Kidney epithelial cell (primary cell): ENCODE measurements at regions not wholly inside any gene's neighbourhood (a gene's known extent, or its start where the extent isn't known, plus 50 kb on each side); places are given as distances from the start of the nearest gene placed in this dataset.

Experiments used
- DNase-seq: peaks from one replicate; pipeline ENCODE4 v3.0.0-alpha.2; 2010; ENCODE audit warnings: low read depth
- H3K27me3 ChIP-seq: 2 replicates; pipeline ENCODE4 v1.6.0; 2011; ENCODE audit warnings: low read length; ENCODE audit not compliant: control insufficient read depth, insufficient read depth
- H3K36me3 ChIP-seq: 2 replicates; pipeline ENCODE4 v1.5.1; 2011; ENCODE audit warnings: low read length; ENCODE audit not compliant: control insufficient read depth, insufficient read depth
- H3K4me3 ChIP-seq: 2 replicates; pipeline ENCODE4 v1.5.1; 2011; ENCODE audit warnings: low read depth, mild to moderate bottlenecking, control low read depth, low read length
- TF ChIP-seq, protein P1 (sequence below): IDR thresholded peaks from 2 replicates; pipeline ENCODE4 v1.5.1; 2011; ENCODE audit warnings: mild to moderate bottlenecking, moderate library complexity, low read length, control low read depth, inconsistent platforms; ENCODE audit not compliant: insufficient read depth, poor library complexity, severe bottlenecking

DNA sequence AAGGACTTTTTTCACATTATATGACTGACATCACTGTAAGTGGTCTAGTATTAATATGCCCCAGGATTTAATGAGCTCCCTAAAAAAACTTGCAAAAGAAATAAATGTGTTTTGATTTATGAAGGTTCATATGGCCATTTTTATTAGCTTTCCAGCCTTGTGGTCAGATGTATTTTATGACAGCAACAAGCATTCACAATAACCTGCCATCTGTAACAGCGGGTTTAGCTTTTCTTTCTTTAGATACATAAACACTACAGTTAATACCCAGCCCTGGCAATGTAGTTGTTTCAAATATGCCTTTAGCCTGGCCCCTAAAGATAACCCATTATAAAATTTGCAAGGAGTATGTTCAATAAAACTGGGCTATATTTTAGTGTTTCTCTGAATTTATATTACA is 1063.8 kb downstream of the SOCS6 start:
- H3K4me3 ChIP-seq: no peak overlapping the region
- H3K27me3 ChIP-seq: no peaks in the 10 kb centered on the region
- TF ChIP-seq, protein P1, sequence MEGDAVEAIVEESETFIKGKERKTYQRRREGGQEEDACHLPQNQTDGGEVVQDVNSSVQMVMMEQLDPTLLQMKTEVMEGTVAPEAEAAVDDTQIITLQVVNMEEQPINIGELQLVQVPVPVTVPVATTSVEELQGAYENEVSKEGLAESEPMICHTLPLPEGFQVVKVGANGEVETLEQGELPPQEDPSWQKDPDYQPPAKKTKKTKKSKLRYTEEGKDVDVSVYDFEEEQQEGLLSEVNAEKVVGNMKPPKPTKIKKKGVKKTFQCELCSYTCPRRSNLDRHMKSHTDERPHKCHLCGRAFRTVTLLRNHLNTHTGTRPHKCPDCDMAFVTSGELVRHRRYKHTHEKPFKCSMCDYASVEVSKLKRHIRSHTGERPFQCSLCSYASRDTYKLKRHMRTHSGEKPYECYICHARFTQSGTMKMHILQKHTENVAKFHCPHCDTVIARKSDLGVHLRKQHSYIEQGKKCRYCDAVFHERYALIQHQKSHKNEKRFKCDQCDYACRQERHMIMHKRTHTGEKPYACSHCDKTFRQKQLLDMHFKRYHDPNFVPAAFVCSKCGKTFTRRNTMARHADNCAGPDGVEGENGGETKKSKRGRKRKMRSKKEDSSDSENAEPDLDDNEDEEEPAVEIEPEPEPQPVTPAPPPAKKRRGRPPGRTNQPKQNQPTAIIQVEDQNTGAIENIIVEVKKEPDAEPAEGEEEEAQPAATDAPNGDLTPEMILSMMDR: no peak
- no peak for DNase-seq
- H3K36me3 ChIP-seq: no peaks in the 10 kb centered on the region

DNA sequence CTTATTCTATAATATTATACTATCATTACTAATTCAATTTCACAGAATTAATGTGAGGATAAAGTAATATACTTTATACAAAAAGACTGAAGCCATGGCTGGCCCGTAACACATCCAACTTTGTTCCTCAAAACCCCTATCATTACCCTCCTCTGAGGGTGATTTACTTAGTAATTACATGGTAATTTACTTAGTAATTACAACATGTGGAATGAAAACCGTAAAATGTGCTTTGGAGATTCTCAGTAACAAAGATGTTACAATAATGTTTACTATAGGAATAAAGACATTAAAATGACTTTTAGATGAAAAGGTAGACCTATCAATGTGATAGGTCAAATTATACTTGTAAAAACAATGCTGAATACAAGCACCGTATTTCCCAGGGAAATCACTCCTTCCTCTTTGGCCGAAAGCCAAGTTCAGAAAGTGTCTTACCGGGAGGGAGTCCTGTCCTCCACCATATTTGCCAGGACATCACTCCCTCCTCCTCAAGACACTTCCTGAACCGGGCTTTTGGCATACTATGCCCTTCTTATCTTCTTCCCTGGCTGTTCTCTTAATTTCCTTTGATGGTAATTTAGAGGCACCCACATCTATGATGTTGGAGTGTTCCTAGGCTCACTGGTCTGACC is 1047.8 kb downstream of the SOCS6 start:
- H3K36me3 ChIP-seq: no peaks in the 10 kb centered on the region
- TF ChIP-seq, protein P1: no peak
- H3K27me3 ChIP-seq: no peaks in the 10 kb centered on the region
- DNase-seq: no peak
- no peak overlapping the region for H3K4me3 ChIP-seq

DNA sequence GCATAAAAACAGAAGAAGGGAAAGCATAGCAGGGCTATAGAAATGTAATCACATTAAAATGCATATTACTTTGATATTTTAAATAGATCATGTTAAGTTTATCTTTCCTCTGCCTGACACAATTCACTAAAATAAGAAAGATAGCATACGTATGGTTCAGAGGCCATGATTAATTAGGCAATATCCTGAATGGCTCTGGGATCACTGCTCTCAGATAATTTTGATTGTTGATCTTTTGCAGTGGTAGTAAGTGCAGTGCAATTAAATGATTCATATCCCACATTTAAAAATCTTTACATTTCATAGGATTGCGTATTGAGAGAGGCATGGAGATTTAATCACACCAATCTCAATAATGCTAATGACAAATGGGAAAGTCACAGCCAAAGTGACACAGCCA is 1040.7 kb downstream of the SOCS6 start:
- H3K27me3 ChIP-seq: no peaks in the 10 kb centered on the region
- TF ChIP-seq, protein P1: no peak
- no peaks in the 10 kb centered on the region for H3K36me3 ChIP-seq
- no peak for DNase-seq
- H3K4me3 ChIP-seq: no peak overlapping the region

DNA sequence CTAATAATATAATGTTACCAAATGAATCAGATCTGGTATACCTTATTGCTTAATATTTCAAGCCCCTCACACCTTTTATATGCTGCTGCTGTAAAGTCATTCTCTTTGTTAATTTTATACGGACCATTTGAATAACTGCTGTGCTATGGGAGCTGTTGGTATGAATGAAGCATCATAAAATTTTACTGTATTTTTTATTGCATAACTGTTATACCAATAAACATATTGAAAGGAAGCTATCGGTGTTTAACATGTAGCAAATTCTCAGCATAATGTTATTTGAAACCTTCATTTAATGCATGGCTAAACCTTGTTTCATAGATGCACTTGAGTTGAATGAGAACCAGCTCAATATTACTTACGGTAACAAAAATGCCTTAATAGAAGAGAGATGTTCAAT is 1040.3 kb downstream of the SOCS6 start:
- TF ChIP-seq, protein P1: no peak
- DNase-seq: no peak
- Histone ChIP-seq H3K27me3 (no peaks in the 10 kb centered on the region), H3K4me3 (no peak overlapping the region), H3K36me3 (no peaks in the 10 kb centered on the region)

DNA sequence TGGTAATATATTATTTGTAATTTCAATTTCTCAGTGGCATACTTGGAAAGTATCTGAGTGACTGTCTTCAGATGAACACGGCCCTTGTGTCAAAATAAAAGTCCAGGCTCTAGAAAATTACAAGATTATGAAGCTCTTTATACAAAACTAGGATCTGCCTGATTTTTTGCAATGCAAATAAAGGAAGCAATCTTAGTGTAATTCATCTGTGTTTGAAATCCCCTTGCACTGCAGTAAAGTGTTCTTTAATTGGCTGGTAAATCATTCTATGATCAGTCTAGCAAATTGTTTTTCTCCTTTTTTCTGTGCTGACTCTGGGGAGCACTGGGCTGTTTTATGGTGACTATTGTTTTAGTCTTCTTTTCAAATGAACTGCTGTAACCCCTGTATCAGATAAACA is 1039.0 kb downstream of the SOCS6 start:
- H3K27me3 ChIP-seq: no peaks in the 10 kb centered on the region
- DNase-seq: no peak
- no peak overlapping the region for H3K4me3 ChIP-seq
- no peaks in the 10 kb centered on the region for H3K36me3 ChIP-seq
- TF ChIP-seq, protein P1: no peak

DNA sequence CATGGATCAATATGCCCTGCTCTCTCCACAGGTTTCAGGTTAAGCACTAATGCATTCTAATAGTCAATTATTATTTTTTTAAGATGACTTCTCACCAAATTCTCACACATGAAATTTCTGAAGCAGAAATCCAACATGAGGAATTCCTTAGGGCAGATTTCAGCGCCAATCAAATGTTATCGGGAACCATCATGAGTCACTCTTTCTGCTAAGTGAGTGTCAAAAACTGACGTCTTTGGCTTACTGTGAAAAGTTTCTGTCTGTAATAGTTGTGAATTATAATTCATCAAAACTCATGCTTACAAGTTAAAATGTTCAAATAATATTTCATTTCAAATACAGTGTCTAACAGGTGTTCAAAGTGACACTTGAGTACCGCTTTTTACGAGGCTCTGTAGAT is 1038.6 kb downstream of the SOCS6 start:
- TF ChIP-seq, protein P1: no peak
- Histone ChIP-seq H3K4me3 (no peak overlapping the region), H3K27me3 (no peaks in the 10 kb centered on the region), H3K36me3 (no peaks in the 10 kb centered on the region)
- DNase-seq: no peak
